ENCODE measurements at regions not wholly inside any gene's neighbourhood (a gene's known extent, or its start where the extent isn't known, plus 50 kb on each side); places are given as distances from the start of the nearest gene placed in this dataset.

DNA sequence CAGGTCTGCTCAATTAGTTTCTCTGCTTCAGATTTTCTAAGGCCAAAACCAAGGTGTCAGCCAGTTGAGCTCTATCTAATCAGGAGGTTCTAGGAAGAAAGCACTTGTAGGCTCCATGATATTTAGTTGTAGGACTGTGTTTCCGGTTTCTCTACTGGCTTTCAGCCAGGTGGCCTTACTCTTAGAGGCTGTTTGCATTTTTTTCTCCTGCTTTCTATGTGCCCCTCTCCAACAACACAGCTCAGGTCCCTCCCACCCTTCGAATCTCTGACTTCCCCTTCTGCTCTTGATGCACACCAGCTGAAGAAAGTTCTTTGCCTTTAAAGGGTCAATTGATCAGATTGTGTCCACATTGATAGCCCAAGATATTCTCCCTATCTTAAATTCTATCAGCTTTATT, 245.2 kb downstream of the RAB28 start:
- no peaks in the 10 kb centered on the region for H3K9me3 ChIP-seq (ENCODE audit: severe bottlenecking)
- no peaks in the 10 kb centered on the region for H3K27me3 ChIP-seq (ENCODE audit: insufficient read depth, poor library complexity, severe bottlenecking)
- no peaks in the 10 kb centered on the region for H3K36me3 ChIP-seq (ENCODE audit: low read depth)
- ATAC-seq (ENCODE audit: low read depth), result no peak
- no peaks in the 10 kb centered on the region for H3K4me1 ChIP-seq (ENCODE audit: insufficient read depth, poor library complexity, severe bottlenecking)
- DNase-seq (ENCODE audit: low spot score), result no peak
- H3K27ac ChIP-seq (ENCODE audit: poor library complexity, severe bottlenecking), result no peak overlapping the region
- TF ChIP-seq, protein P1, sequence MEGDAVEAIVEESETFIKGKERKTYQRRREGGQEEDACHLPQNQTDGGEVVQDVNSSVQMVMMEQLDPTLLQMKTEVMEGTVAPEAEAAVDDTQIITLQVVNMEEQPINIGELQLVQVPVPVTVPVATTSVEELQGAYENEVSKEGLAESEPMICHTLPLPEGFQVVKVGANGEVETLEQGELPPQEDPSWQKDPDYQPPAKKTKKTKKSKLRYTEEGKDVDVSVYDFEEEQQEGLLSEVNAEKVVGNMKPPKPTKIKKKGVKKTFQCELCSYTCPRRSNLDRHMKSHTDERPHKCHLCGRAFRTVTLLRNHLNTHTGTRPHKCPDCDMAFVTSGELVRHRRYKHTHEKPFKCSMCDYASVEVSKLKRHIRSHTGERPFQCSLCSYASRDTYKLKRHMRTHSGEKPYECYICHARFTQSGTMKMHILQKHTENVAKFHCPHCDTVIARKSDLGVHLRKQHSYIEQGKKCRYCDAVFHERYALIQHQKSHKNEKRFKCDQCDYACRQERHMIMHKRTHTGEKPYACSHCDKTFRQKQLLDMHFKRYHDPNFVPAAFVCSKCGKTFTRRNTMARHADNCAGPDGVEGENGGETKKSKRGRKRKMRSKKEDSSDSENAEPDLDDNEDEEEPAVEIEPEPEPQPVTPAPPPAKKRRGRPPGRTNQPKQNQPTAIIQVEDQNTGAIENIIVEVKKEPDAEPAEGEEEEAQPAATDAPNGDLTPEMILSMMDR (IDR thresholded peaks at IDR 0.05; ENCODE audit: poor library complexity, severe bottlenecking), result no peak
- H3K4me3 ChIP-seq (ENCODE audit: severe bottlenecking), result no peak overlapping the region

DNA sequence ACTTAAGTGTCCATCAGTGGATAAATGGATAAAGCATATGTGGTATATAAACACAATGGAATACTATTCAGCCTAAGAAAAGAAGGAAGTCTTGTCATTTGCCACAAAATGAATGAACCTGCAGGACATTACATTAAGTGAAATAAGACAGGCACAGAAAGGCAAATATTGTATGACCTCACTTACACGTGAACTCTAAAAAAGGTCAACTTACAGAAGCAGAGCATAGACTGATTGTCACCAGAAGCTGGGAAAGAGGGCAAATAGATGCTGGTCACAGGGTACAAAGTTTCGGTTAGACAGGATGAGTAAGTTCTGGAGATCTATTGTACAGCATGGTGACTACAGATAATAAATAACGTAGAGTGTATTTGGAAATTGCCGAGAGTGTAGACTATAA, 247.7 kb downstream of the RAB28 start:
- DNase-seq (ENCODE audit: low spot score) (no peak), ATAC-seq (ENCODE audit: low read depth) (no peak)
- no peak overlapping the region for H3K4me3 ChIP-seq (ENCODE audit: severe bottlenecking)
- TF ChIP-seq, protein P1 (IDR thresholded peaks at IDR 0.05; ENCODE audit: poor library complexity, severe bottlenecking), result no peak
- H3K4me1 ChIP-seq (ENCODE audit: insufficient read depth, poor library complexity, severe bottlenecking), result no peaks in the 10 kb centered on the region
- H3K27ac ChIP-seq (ENCODE audit: poor library complexity, severe bottlenecking), result no peak overlapping the region
- H3K9me3 ChIP-seq (ENCODE audit: severe bottlenecking), result no peaks in the 10 kb centered on the region
- H3K27me3 ChIP-seq (ENCODE audit: insufficient read depth, poor library complexity, severe bottlenecking), result no peaks in the 10 kb centered on the region
- H3K36me3 ChIP-seq (ENCODE audit: low read depth), result no peaks in the 10 kb centered on the region

GRCh38 chr4:13233755-13234154, 250.4 kb downstream of the RAB28 start:
- Histone ChIP-seq H3K4me1 (ENCODE audit: insufficient read depth, poor library complexity, severe bottlenecking) (no peaks in the 10 kb centered on the region), H3K4me3 (ENCODE audit: severe bottlenecking) (no peak overlapping the region), H3K36me3 (ENCODE audit: low read depth) (no peaks in the 10 kb centered on the region), H3K27ac (ENCODE audit: poor library complexity, severe bottlenecking) (no peak overlapping the region), H3K9me3 (ENCODE audit: severe bottlenecking) (no peaks in the 10 kb centered on the region), H3K27me3 (ENCODE audit: insufficient read depth, poor library complexity, severe bottlenecking) (no peaks in the 10 kb centered on the region)
- TF ChIP-seq, protein P1 (IDR thresholded peaks at IDR 0.05; ENCODE audit: poor library complexity, severe bottlenecking), result no peak
- ATAC-seq (ENCODE audit: low read depth), result no peak
- no peak for DNase-seq (ENCODE audit: low spot score)

DNA sequence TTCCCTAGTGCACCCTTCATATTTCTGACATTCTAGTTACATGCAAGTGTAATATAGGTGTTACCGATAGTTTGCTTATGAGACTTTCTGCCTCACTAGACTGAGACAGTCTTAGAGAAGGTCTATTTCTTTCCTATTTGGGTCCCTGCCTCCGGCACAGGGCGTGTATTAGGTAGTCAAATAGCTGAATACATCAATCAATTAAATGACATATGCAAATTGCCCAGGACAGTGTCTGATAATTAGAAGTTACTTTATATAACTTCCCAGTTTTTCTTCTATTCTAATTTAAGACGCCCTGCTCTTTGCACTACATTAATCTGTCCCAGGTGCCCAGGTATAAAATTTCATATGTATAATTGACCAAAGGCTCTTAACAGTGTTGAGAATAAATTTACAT, 264.2 kb downstream of the RAB28 start:
- Histone ChIP-seq H3K27ac (ENCODE audit: poor library complexity, severe bottlenecking) (no peak overlapping the region), H3K27me3 (ENCODE audit: insufficient read depth, poor library complexity, severe bottlenecking) (no peaks in the 10 kb centered on the region), H3K9me3 (ENCODE audit: severe bottlenecking) (no peaks in the 10 kb centered on the region), H3K36me3 (ENCODE audit: low read depth) (no peaks in the 10 kb centered on the region), H3K4me3 (ENCODE audit: severe bottlenecking) (no peak overlapping the region), H3K4me1 (ENCODE audit: insufficient read depth, poor library complexity, severe bottlenecking) (no peaks in the 10 kb centered on the region)
- DNase-seq (ENCODE audit: low spot score) (no peak), ATAC-seq (ENCODE audit: low read depth) (no peak)
- TF ChIP-seq, protein P1 (IDR thresholded peaks at IDR 0.05; ENCODE audit: poor library complexity, severe bottlenecking), result no peak

- TF ChIP-seq, protein P1 (IDR thresholded peaks at IDR 0.05; ENCODE audit: poor library complexity, severe bottlenecking), result no peak
- H3K4me3 ChIP-seq (ENCODE audit: severe bottlenecking), result no peak overlapping the region
- ATAC-seq (ENCODE audit: low read depth) (no peak), DNase-seq (ENCODE audit: low spot score) (no peak)
- H3K36me3 ChIP-seq (ENCODE audit: low read depth), result no peaks in the 10 kb centered on the region
- no peaks in the 10 kb centered on the region for H3K9me3 ChIP-seq (ENCODE audit: severe bottlenecking)
- H3K27me3 ChIP-seq (ENCODE audit: insufficient read depth, poor library complexity, severe bottlenecking), result no peaks in the 10 kb centered on the region
- H3K4me1 ChIP-seq (ENCODE audit: insufficient read depth, poor library complexity, severe bottlenecking), result no peaks in the 10 kb centered on the region
- H3K27ac ChIP-seq (ENCODE audit: poor library complexity, severe bottlenecking), result no peak overlapping the region
These were observed 265.7 kb downstream of the RAB28 start for GRCh38 chr4:13218326-13218958.

Measured in RWPE2 (cell line).